Middle frontal gyrus (tissue), 1 donor: ENCODE measurements at regions not wholly inside any gene's neighbourhood (a gene's known extent, or its start where the extent isn't known, plus 50 kb on each side); places are given as distances from the start of the nearest gene placed in this dataset.

Source experiments
- DNase-seq: peaks from one replicate; pipeline ENCODE4 v3.0.0-alpha.2; 2015; ENCODE audit warnings: low spot score; ENCODE audit errors: extremely low spot score

GRCh38 chr4:178259566-178259965 is 817.3 kb upstream of the AGA start:
- DNase-seq: no peak

GRCh38 chr4:178264001-178264400 is 821.8 kb upstream of the AGA start:
- no peak for DNase-seq

GRCh38 chr4:178271386-178271785 is 829.1 kb upstream of the AGA start:
- DNase-seq: no peak

GRCh38 chr4:178273168-178273567 is 830.9 kb upstream of the AGA start:
- DNase-seq: no peak

- DNase-seq: no peak
Observed at GRCh38 chr4:178275671-178276360, 833.6 kb upstream of the AGA start.

GRCh38 chr4:178280362-178280761 is 838.1 kb upstream of the AGA start:
- no peak for DNase-seq

- no peak for DNase-seq
Observed at GRCh38 chr4:178288462-178288861, 846.2 kb upstream of the AGA start.

- DNase-seq: no peak
Observed at GRCh38 chr4:178293601-178294000, 851.4 kb upstream of the AGA start.

- no peak for DNase-seq
Observed at GRCh38 chr4:178296669-178297068, 854.4 kb upstream of the AGA start.

- no peak for DNase-seq
Observed at GRCh38 chr4:178306565-178306964, 864.3 kb upstream of the AGA start.

- DNase-seq: no peak
Observed at GRCh38 chr4:178309890-178310289, 867.7 kb upstream of the AGA start.

GRCh38 chr4:178311997-178312396 is 869.8 kb upstream of the AGA start:
- DNase-seq: no peak

GRCh38 chr4:178314287-178314686 is 872.0 kb upstream of the AGA start:
- no peak for DNase-seq

- DNase-seq: no peak
Observed at GRCh38 chr4:178316211-178316610, 874.0 kb upstream of the AGA start.

- no peak for DNase-seq
Observed at GRCh38 chr4:178320003-178320402, 877.8 kb upstream of the AGA start.

GRCh38 chr4:178322524-178323183 is 880.4 kb upstream of the AGA start:
- DNase-seq: no peak

GRCh38 chr4:178329226-178329872 is 887.1 kb upstream of the AGA start:
- DNase-seq: no peak

GRCh38 chr4:178333355-178333754 is 891.1 kb upstream of the AGA start:
- DNase-seq: no peak

- no peak for DNase-seq
Observed at GRCh38 chr4:178339769-178340168, 897.5 kb upstream of the AGA start.

GRCh38 chr4:178340468-178340867 is 898.2 kb upstream of the AGA start:
- DNase-seq: no peak

- no peak for DNase-seq
Observed at GRCh38 chr4:178344096-178344495, 901.9 kb upstream of the AGA start.

GRCh38 chr4:178347111-178347510 is 904.9 kb upstream of the AGA start:
- DNase-seq: no peak

- no peak for DNase-seq
Observed at GRCh38 chr4:178349601-178350000, 907.4 kb upstream of the AGA start.
